HL-60 (cell line): ENCODE measurements at regions not wholly inside any gene's neighbourhood (a gene's known extent, or its start where the extent isn't known, plus 50 kb on each side); places are given as distances from the start of the nearest gene placed in this dataset.

Experiments
- DNase-seq, 2 experiments: peaks; one replicate each; pipeline ENCODE4 v3.0.0-alpha.2; 2010 to 2020; ENCODE audit warnings: low read depth in 1 of 2, low spot score in 1 of 2
- H3K27ac ChIP-seq: fragments of 250-450 bp; sonication (Bioruptor Pico); replicated peaks from 2 replicates; pipeline ENCODE4 v1.5.1; 2020; ENCODE audit warnings: mild to moderate bottlenecking, moderate library complexity
- H3K27me3 ChIP-seq: fragments of 250-450 bp; sonication (Bioruptor Pico); 2 replicates; pipeline ENCODE4 v1.5.1; 2021; ENCODE audit warnings: mild to moderate bottlenecking, moderate library complexity; ENCODE audit not compliant: insufficient read depth, poor library complexity, severe bottlenecking
- H3K4me3 ChIP-seq: replicated peaks from 2 replicates; pipeline ENCODE4 v1.5.1; 2011; ENCODE audit warnings: mild to moderate bottlenecking, control low read depth, low read length; ENCODE audit not compliant: insufficient read depth
- CTCF ChIP-seq: IDR thresholded peaks from one replicate; pipeline ENCODE4 v1.5.1; 2011; ENCODE audit warnings: low read length, control low read depth, inconsistent platforms; ENCODE audit not compliant: insufficient read depth
- GABPA ChIP-seq: IDR thresholded peaks from 2 replicates; pipeline ENCODE4 v1.6.1; 2012; ENCODE audit warnings: low read depth
- POLR2AphosphoS5 ChIP-seq: IDR thresholded peaks from 2 replicates; pipeline ENCODE4 v1.6.1; 2012; ENCODE audit warnings: low read depth
- REST ChIP-seq: IDR thresholded peaks from 2 replicates; pipeline ENCODE4 v1.6.1; 2012; ENCODE audit warnings: low read depth; ENCODE audit not compliant: insufficient replicate concordance
- SPI1 ChIP-seq: IDR thresholded peaks from 2 replicates; pipeline ENCODE4 v1.6.1; 2012; ENCODE audit warnings: low read depth, mild to moderate bottlenecking, borderline replicate concordance

GRCh38 chr11:121740902-121741301 is 288.1 kb upstream of the SORL1-AS1 start:
- no peaks in the 10 kb centered on the region for H3K27me3 ChIP-seq
- H3K4me3 ChIP-seq: no peak overlapping the region
- H3K27ac ChIP-seq: no peak overlapping the region
- TF ChIP-seq POLR2AphosphoS5 (no peak), REST (no peak), GABPA (no peak), CTCF (no peak), SPI1 (no peak)
- DNase-seq: no peak

- peaks cover 10% of the 10 kb centered on the region for H3K27me3 ChIP-seq
- no peak for TF ChIP-seq REST
- no peak for DNase-seq
- H3K27ac ChIP-seq: no peak overlapping the region
- H3K4me3 ChIP-seq: no peak overlapping the region
Observed at GRCh38 chr11:121733858-121734257, 281.1 kb upstream of the SORL1-AS1 start.

GRCh38 chr11:121727942-121728341 is 275.2 kb upstream of the SORL1-AS1 start:
- DNase-seq: no peak
- TF ChIP-seq POLR2AphosphoS5 (no peak), REST (no peak), CTCF (no peak), SPI1 (no peak), GABPA (no peak)

DNA sequence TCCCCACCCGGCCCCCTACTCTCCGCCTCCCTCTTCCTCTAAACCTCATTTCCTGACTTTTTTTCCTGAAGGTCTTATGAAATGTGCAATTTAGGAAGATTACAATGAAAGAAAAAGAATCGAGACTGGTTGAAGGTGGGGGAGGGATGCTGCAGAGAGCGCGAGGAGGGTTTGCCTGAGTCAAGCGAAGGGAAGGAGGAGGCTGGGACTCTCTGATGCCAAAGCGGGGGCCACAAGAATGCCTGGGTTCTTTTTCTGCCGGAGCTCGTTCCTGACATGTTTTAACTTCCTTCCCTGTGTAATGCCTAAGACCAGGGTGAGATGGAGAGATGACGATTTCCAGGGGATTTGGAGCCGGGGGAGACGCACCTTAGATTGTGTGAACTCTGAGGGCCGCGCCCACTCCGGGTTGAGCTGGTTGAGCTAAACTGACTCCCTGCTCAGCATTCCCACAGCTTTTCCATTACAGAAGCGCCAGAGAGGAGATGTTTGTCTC is 270.5 kb upstream of the SORL1-AS1 start:
- Histone ChIP-seq H3K27me3 (peaks cover 28% of the 10 kb centered on the region), H3K4me3 (no peak overlapping the region), H3K27ac (no peak overlapping the region)
- DNase-seq: no peak
- no peak for TF ChIP-seq SPI1

More at GRCh38 chr11:121727942-121728341, 275.2 kb upstream of the SORL1-AS1 start:
- Histone ChIP-seq H3K27me3 (peaks cover 22% of the 10 kb centered on the region), H3K27ac (no peak overlapping the region), H3K4me3 (no peak overlapping the region)
